Keratinocyte (primary cell): ENCODE measurements at regions not wholly inside any gene's neighbourhood (a gene's known extent, or its start where the extent isn't known, plus 50 kb on each side); places are given as distances from the start of the nearest gene placed in this dataset.

ENCODE experiments used
- DNase-seq: peaks from one replicate; pipeline ENCODE4 v3.0.0-alpha.2; 2011; ENCODE audit warnings: low read depth, missing footprints, low spot score
- FAIRE-seq: peaks from 2 replicates; lab custom pipeline; 2011; peaks lifted over from hg19 to GRCh38; lab: Jason Lieb, UNC
- H2AFZ ChIP-seq: 2 replicates; pipeline ENCODE4 v1.6.0; 2012; ENCODE audit warnings: low read length, control low read depth, inconsistent platforms; ENCODE audit not compliant: control insufficient read depth
- H3K27ac ChIP-seq: 2 replicates; pipeline ENCODE4 v1.5.1; 2011; ENCODE audit warnings: low read length; ENCODE audit not compliant: control insufficient read depth, insufficient read depth
- H3K27me3 ChIP-seq: 3 replicates; pipeline ENCODE4 v1.6.0; 2011; ENCODE audit warnings: low read length; ENCODE audit not compliant: control insufficient read depth, insufficient read depth; ENCODE audit errors: extremely low read depth
- H3K36me3 ChIP-seq, 2 experiments: 2 replicates in 1 of 2; 3 replicates in 1 of 2; pipeline ENCODE4 v1.5.1; 2011; ENCODE audit warnings: low read length in 2 of 2, mild to moderate bottlenecking in 1 of 2; ENCODE audit not compliant: control insufficient read depth in 2 of 2, insufficient read depth in 2 of 2; ENCODE audit errors: extremely low read depth in 1 of 2
- H3K4me1 ChIP-seq: 3 replicates; pipeline ENCODE4 v1.5.1; 2011; ENCODE audit warnings: low read length; ENCODE audit not compliant: control insufficient read depth, insufficient read depth; ENCODE audit errors: extremely low read depth
- H3K4me2 ChIP-seq: 3 replicates; pipeline ENCODE4 v1.6.0; 2011; ENCODE audit warnings: low read depth, low read length; ENCODE audit not compliant: control insufficient read depth, insufficient read depth; ENCODE audit errors: extremely low read depth
- H3K4me3 ChIP-seq, 3 experiments: fragments of 200-600 bp in 1 of 3; sonication (generic) in 1 of 3; 2 replicates in 2 of 3; 3 replicates in 1 of 3; pipeline ENCODE4 v1.5.1; 2011 to 2016; ENCODE audit warnings: low read length in 3 of 3, mild to moderate bottlenecking in 3 of 3, control low read depth in 2 of 3, inconsistent platforms in 1 of 3, low read depth in 1 of 3, mixed read lengths in 1 of 3, mixed run types in 1 of 3, moderate library complexity in 1 of 3; ENCODE audit not compliant: control insufficient read depth in 2 of 3, insufficient read depth in 2 of 3; ENCODE audit errors: extremely low read depth in 1 of 3
- H3K79me2 ChIP-seq: 2 replicates; pipeline ENCODE4 v1.6.0; 2012; ENCODE audit warnings: low read length; ENCODE audit not compliant: control insufficient read depth, insufficient read depth
- H3K9ac ChIP-seq: 3 replicates; pipeline ENCODE4 v1.6.0; 2011; ENCODE audit warnings: low read length; ENCODE audit not compliant: control insufficient read depth, insufficient read depth; ENCODE audit errors: extremely low read depth
- H3K9me1 ChIP-seq: 3 replicates; pipeline ENCODE4 v1.6.0; 2011; ENCODE audit warnings: low read length; ENCODE audit not compliant: control insufficient read depth, insufficient read depth; ENCODE audit errors: extremely low read depth
- H3K9me3 ChIP-seq: 2 replicates; pipeline ENCODE4 v1.5.1; 2012; ENCODE audit warnings: low read depth, low read length; ENCODE audit not compliant: control insufficient read depth
- H4K20me1 ChIP-seq: 3 replicates; pipeline ENCODE4 v1.6.0; 2011; ENCODE audit warnings: low read length; ENCODE audit not compliant: control insufficient read depth, insufficient read depth; ENCODE audit errors: extremely low read depth
- EZH2 ChIP-seq: IDR thresholded peaks from one replicate; pipeline ENCODE4 v1.6.1; 2012; ENCODE audit warnings: inconsistent platforms, mild to moderate bottlenecking, low read length, moderate library complexity
- dilution Hi-C: fragments of 300-500 bp; cut with MboI; formaldehyde crosslinking; loops from one replicate; pipeline ENCODE4 v1.7.0; 2020; ENCODE audit warnings: low sequenced_read_pairs; ENCODE audit not compliant: extremely low pct_ligation_motif_present
- TF ChIP-seq, protein P1 (sequence below), 3 experiments: IDR thresholded peaks in 1 of 3; conservative IDR thresholded peaks in 1 of 3; optimal IDR thresholded peaks in 1 of 3; 2 replicates in 2 of 3; 3 replicates in 1 of 3; pipeline versions ENCODE3 to v1.5.1; 2011; ENCODE audit warnings: low read length in 3 of 3, mild to moderate bottlenecking in 3 of 3, moderate library complexity in 2 of 3, control low read depth in 1 of 3, inconsistent platforms in 1 of 3; ENCODE audit not compliant: insufficient read depth in 2 of 3; ENCODE audit errors: extremely low read depth in 1 of 3

DNA sequence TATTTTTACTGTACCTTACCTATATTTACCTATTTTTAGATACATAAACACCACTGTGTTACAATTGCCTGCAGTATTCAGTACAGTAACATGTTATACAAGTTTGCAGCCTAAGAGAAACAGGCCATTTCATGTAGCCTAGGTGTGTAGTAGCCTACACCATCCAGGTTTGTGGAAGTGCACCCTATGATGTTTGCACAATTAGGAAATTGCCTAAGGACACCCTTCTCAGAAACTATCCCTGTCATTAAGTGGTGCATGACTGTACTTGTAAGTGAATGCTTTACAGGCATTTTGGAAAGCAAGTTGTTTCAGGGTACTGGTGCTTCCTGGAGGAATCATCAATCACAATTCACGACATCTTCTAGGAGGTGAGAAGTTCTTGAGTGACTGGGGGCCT lies 991.8 kb upstream of the SLIT2 start:
- Histone ChIP-seq H3K36me3 (no peaks in the 10 kb centered on the region), H3K79me2 (no peaks in the 10 kb centered on the region), H4K20me1 (no peaks in the 10 kb centered on the region), H3K9ac (no peak overlapping the region), H3K27me3 (no peaks in the 10 kb centered on the region), H3K27ac (no peak overlapping the region), H3K9me1 (no peaks in the 10 kb centered on the region), H3K4me1 (no peaks in the 10 kb centered on the region), H3K4me3 (no peak overlapping the region), H3K9me3 (no peaks in the 10 kb centered on the region), H2AFZ (no peak overlapping the region), H3K4me2 (no peak overlapping the region)
- TF ChIP-seq, protein P1, sequence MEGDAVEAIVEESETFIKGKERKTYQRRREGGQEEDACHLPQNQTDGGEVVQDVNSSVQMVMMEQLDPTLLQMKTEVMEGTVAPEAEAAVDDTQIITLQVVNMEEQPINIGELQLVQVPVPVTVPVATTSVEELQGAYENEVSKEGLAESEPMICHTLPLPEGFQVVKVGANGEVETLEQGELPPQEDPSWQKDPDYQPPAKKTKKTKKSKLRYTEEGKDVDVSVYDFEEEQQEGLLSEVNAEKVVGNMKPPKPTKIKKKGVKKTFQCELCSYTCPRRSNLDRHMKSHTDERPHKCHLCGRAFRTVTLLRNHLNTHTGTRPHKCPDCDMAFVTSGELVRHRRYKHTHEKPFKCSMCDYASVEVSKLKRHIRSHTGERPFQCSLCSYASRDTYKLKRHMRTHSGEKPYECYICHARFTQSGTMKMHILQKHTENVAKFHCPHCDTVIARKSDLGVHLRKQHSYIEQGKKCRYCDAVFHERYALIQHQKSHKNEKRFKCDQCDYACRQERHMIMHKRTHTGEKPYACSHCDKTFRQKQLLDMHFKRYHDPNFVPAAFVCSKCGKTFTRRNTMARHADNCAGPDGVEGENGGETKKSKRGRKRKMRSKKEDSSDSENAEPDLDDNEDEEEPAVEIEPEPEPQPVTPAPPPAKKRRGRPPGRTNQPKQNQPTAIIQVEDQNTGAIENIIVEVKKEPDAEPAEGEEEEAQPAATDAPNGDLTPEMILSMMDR (optimal IDR thresholded peaks at IDR 0.05 in 1 of 3, IDR thresholded peaks at IDR 0.05 in 1 of 3, conservative IDR thresholded peaks at IDR 0.05 in 1 of 3; ENCODE audit: extremely low read depth in 1 of 3, insufficient read depth in 2 of 3, low read length in 3 of 3), result no peak
- no peak for TF ChIP-seq EZH2
- dilution Hi-C loops, result no loop called here
- DNase-seq, result no peak
- FAIRE-seq, result no peak

- H3K9ac ChIP-seq, result no peak overlapping the region
- no peak overlapping the region for H3K4me3 ChIP-seq
- H3K4me1 ChIP-seq, result no peaks in the 10 kb centered on the region
- no peak overlapping the region for H3K27ac ChIP-seq
- no peak overlapping the region for H2AFZ ChIP-seq
- dilution Hi-C loops, result no loop called here
- H3K9me1 ChIP-seq, result no peaks in the 10 kb centered on the region
- H3K79me2 ChIP-seq, result no peaks in the 10 kb centered on the region
- H4K20me1 ChIP-seq, result no peaks in the 10 kb centered on the region
- H3K9me3 ChIP-seq, result no peaks in the 10 kb centered on the region
- no peak for TF ChIP-seq EZH2
- TF ChIP-seq, protein P1 (optimal IDR thresholded peaks at IDR 0.05 in 1 of 3, IDR thresholded peaks at IDR 0.05 in 1 of 3, conservative IDR thresholded peaks at IDR 0.05 in 1 of 3; ENCODE audit: extremely low read depth in 1 of 3, insufficient read depth in 2 of 3, low read length in 3 of 3), result no peak
- H3K36me3 ChIP-seq, result no peaks in the 10 kb centered on the region
- H3K27me3 ChIP-seq, result no peaks in the 10 kb centered on the region
- DNase-seq (no peak), FAIRE-seq (no peak)
- no peak overlapping the region for H3K4me2 ChIP-seq
Measured at GRCh38 chr4:19256823-19257222, 994.9 kb upstream of the SLIT2 start.
